ENCODE measurements at regions not wholly inside any gene's neighbourhood (a gene's known extent, or its start where the extent isn't known, plus 50 kb on each side); places are given as distances from the start of the nearest gene placed in this dataset.

- DNase-seq (ENCODE audit: insufficient read length, low spot score): no peak
- no peak for TF ChIP-seq SPI1 (IDR thresholded peaks at IDR 0.05; ENCODE audit: low read depth, low read length)
- no peak for TF ChIP-seq POU2F2 (IDR thresholded peaks at IDR 0.05; ENCODE audit: low read depth, low read length)
- no peak for TF ChIP-seq POLR2A (IDR thresholded peaks at IDR 0.05; ENCODE audit: low read depth, low read length)
- TF ChIP-seq POLR2AphosphoS5 (IDR thresholded peaks at IDR 0.05; ENCODE audit: low read depth, low read length): no peak
- no peak for TF ChIP-seq TAF1 (IDR thresholded peaks at IDR 0.05; ENCODE audit: low read depth, low read length)
- TF ChIP-seq PAX5 (IDR thresholded peaks at IDR 0.05; ENCODE audit: insufficient read depth, low read length, severe bottlenecking): no peak
- FAIRE-seq: no peak
Observed at GRCh38 chr5:20562544-20562943, 574.5 kb upstream of the CDH18 start.

- DNase-seq (ENCODE audit: insufficient read length, low spot score) (no peak), FAIRE-seq (no peak)
- TF ChIP-seq SPI1 (IDR thresholded peaks at IDR 0.05; ENCODE audit: low read depth, low read length): no peak
- no peak for TF ChIP-seq POLR2A (IDR thresholded peaks at IDR 0.05; ENCODE audit: low read depth, low read length)
- TF ChIP-seq PAX5 (IDR thresholded peaks at IDR 0.05; ENCODE audit: insufficient read depth, low read length, severe bottlenecking): no peak
- no peak for TF ChIP-seq POLR2AphosphoS5 (IDR thresholded peaks at IDR 0.05; ENCODE audit: low read depth, low read length)
- no peak for TF ChIP-seq POU2F2 (IDR thresholded peaks at IDR 0.05; ENCODE audit: low read depth, low read length)
- no peak for TF ChIP-seq TAF1 (IDR thresholded peaks at IDR 0.05; ENCODE audit: low read depth, low read length)
Observed at GRCh38 chr5:20559845-20560244, 571.8 kb upstream of the CDH18 start.

- no peak for TF ChIP-seq POLR2A (IDR thresholded peaks at IDR 0.05; ENCODE audit: low read depth, low read length)
- TF ChIP-seq POU2F2 (IDR thresholded peaks at IDR 0.05; ENCODE audit: low read depth, low read length): no peak
- no peak for TF ChIP-seq TAF1 (IDR thresholded peaks at IDR 0.05; ENCODE audit: low read depth, low read length)
- DNase-seq (ENCODE audit: insufficient read length, low spot score) (no peak), FAIRE-seq (no peak)
Observed at GRCh38 chr5:20556115-20556763, 568.2 kb upstream of the CDH18 start.

- DNase-seq (ENCODE audit: insufficient read length, low spot score) (no peak), FAIRE-seq (no peak)
- TF ChIP-seq POU2F2 (IDR thresholded peaks at IDR 0.05; ENCODE audit: low read depth, low read length) (no peak), POLR2A (IDR thresholded peaks at IDR 0.05; ENCODE audit: low read depth, low read length) (no peak), TAF1 (IDR thresholded peaks at IDR 0.05; ENCODE audit: low read depth, low read length) (no peak), SPI1 (IDR thresholded peaks at IDR 0.05; ENCODE audit: low read depth, low read length) (no peak), POLR2AphosphoS5 (IDR thresholded peaks at IDR 0.05; ENCODE audit: low read depth, low read length) (no peak), PAX5 (IDR thresholded peaks at IDR 0.05; ENCODE audit: insufficient read depth, low read length, severe bottlenecking) (no peak)
Observed at GRCh38 chr5:20555034-20555433, 567.0 kb upstream of the CDH18 start.

- DNase-seq (ENCODE audit: insufficient read length, low spot score) (no peak), FAIRE-seq (no peak)
- no peak for TF ChIP-seq PAX5 (IDR thresholded peaks at IDR 0.05; ENCODE audit: insufficient read depth, low read length, severe bottlenecking)
- no peak for TF ChIP-seq TAF1 (IDR thresholded peaks at IDR 0.05; ENCODE audit: low read depth, low read length)
- TF ChIP-seq POLR2AphosphoS5 (IDR thresholded peaks at IDR 0.05; ENCODE audit: low read depth, low read length): no peak
- no peak for TF ChIP-seq POU2F2 (IDR thresholded peaks at IDR 0.05; ENCODE audit: low read depth, low read length)
Observed at GRCh38 chr5:20554001-20554400, 566.0 kb upstream of the CDH18 start.

- TF ChIP-seq POLR2AphosphoS5 (IDR thresholded peaks at IDR 0.05; ENCODE audit: low read depth, low read length): no peak
- no peak for TF ChIP-seq TAF1 (IDR thresholded peaks at IDR 0.05; ENCODE audit: low read depth, low read length)
- no peak for TF ChIP-seq POLR2A (IDR thresholded peaks at IDR 0.05; ENCODE audit: low read depth, low read length)
- TF ChIP-seq SPI1 (IDR thresholded peaks at IDR 0.05; ENCODE audit: low read depth, low read length): no peak
- TF ChIP-seq PAX5 (IDR thresholded peaks at IDR 0.05; ENCODE audit: insufficient read depth, low read length, severe bottlenecking): no peak
- TF ChIP-seq POU2F2 (IDR thresholded peaks at IDR 0.05; ENCODE audit: low read depth, low read length): no peak
- DNase-seq (ENCODE audit: insufficient read length, low spot score) (no peak), FAIRE-seq (no peak)
Observed at GRCh38 chr5:20537911-20538703, 550.1 kb upstream of the CDH18 start.

- no peak for FAIRE-seq
- no peak for TF ChIP-seq POU2F2 (IDR thresholded peaks at IDR 0.05; ENCODE audit: low read depth, low read length)
- TF ChIP-seq POLR2A (IDR thresholded peaks at IDR 0.05; ENCODE audit: low read depth, low read length): no peak
- TF ChIP-seq TAF1 (IDR thresholded peaks at IDR 0.05; ENCODE audit: low read depth, low read length): no peak
- TF ChIP-seq SPI1 (IDR thresholded peaks at IDR 0.05; ENCODE audit: low read depth, low read length): no peak
- no peak for TF ChIP-seq POLR2AphosphoS5 (IDR thresholded peaks at IDR 0.05; ENCODE audit: low read depth, low read length)
- TF ChIP-seq PAX5 (IDR thresholded peaks at IDR 0.05; ENCODE audit: insufficient read depth, low read length, severe bottlenecking): no peak
- DNase-seq (ENCODE audit: insufficient read length, low spot score): no peak
Observed at GRCh38 chr5:20536813-20537212, 548.8 kb upstream of the CDH18 start.

- FAIRE-seq: no peak
- no peak for TF ChIP-seq POLR2AphosphoS5 (IDR thresholded peaks at IDR 0.05; ENCODE audit: low read depth, low read length)
- no peak for TF ChIP-seq TAF1 (IDR thresholded peaks at IDR 0.05; ENCODE audit: low read depth, low read length)
- no peak for TF ChIP-seq SPI1 (IDR thresholded peaks at IDR 0.05; ENCODE audit: low read depth, low read length)
- DNase-seq (ENCODE audit: insufficient read length, low spot score): no peak
Observed at GRCh38 chr5:20536341-20536740, 548.3 kb upstream of the CDH18 start.

GRCh38 chr5:20528471-20528870 lies 540.5 kb upstream of the CDH18 start:
- DNase-seq (ENCODE audit: insufficient read length, low spot score): no peak
- no peak for FAIRE-seq
- TF ChIP-seq SPI1 (IDR thresholded peaks at IDR 0.05; ENCODE audit: low read depth, low read length): no peak
- no peak for TF ChIP-seq POLR2AphosphoS5 (IDR thresholded peaks at IDR 0.05; ENCODE audit: low read depth, low read length)
- TF ChIP-seq PAX5 (IDR thresholded peaks at IDR 0.05; ENCODE audit: insufficient read depth, low read length, severe bottlenecking): no peak
- no peak for TF ChIP-seq POU2F2 (IDR thresholded peaks at IDR 0.05; ENCODE audit: low read depth, low read length)
- TF ChIP-seq POLR2A (IDR thresholded peaks at IDR 0.05; ENCODE audit: low read depth, low read length): no peak
- TF ChIP-seq TAF1 (IDR thresholded peaks at IDR 0.05; ENCODE audit: low read depth, low read length): no peak

Measured in GM12891 (cell line).